Osteoblast (primary cell): ENCODE measurements at regions not wholly inside any gene's neighbourhood (a gene's known extent, or its start where the extent isn't known, plus 50 kb on each side); places are given as distances from the start of the nearest gene placed in this dataset.

Source experiments
- DNase-seq: peaks from one replicate; pipeline ENCODE4 v3.0.0; 2011; ENCODE audit warnings: low spot score, mixed read lengths; ENCODE audit not compliant: insufficient read length; ENCODE audit errors: missing footprints
- H2AFZ ChIP-seq: 2 replicates; pipeline ENCODE4 v1.6.0; 2011; ENCODE audit warnings: mild to moderate bottlenecking, low read length
- H3K27ac ChIP-seq: 2 replicates; pipeline ENCODE4 v1.5.1; 2011; ENCODE audit warnings: mild to moderate bottlenecking, low read depth, low read length, moderate library complexity
- H3K27me3 ChIP-seq: 2 replicates; pipeline ENCODE4 v1.6.0; 2012; ENCODE audit warnings: mild to moderate bottlenecking, control low read depth, inconsistent platforms, low read length, moderate library complexity; ENCODE audit not compliant: insufficient read depth
- H3K36me3 ChIP-seq: 2 replicates; pipeline ENCODE4 v1.5.1; 2011; ENCODE audit warnings: mild to moderate bottlenecking, low read length, control low read depth, moderate library complexity; ENCODE audit not compliant: insufficient read depth
- H3K4me1 ChIP-seq: 2 replicates; pipeline ENCODE4 v1.5.1; 2011; ENCODE audit warnings: mild to moderate bottlenecking, low read length, control low read depth, moderate library complexity; ENCODE audit not compliant: insufficient read depth
- H3K4me2 ChIP-seq: 2 replicates; pipeline ENCODE4 v1.6.0; 2011; ENCODE audit warnings: mild to moderate bottlenecking, low read length; ENCODE audit not compliant: insufficient read depth
- H3K4me3 ChIP-seq: fragments of 200-600 bp; sonication (generic); 3 replicates; pipeline ENCODE4 v1.5.1; 2012; ENCODE audit warnings: mild to moderate bottlenecking, low read length, inconsistent platforms; ENCODE audit not compliant: insufficient read depth
- H3K79me2 ChIP-seq: 2 replicates; pipeline ENCODE4 v1.6.0; 2012; ENCODE audit warnings: mild to moderate bottlenecking, low read length, control low read depth, inconsistent platforms; ENCODE audit not compliant: insufficient read depth
- H3K9me3 ChIP-seq: 2 replicates; pipeline ENCODE4 v1.5.1; 2011; ENCODE audit warnings: low read depth, low read length, control low read depth
- H4K20me1 ChIP-seq: 2 replicates; pipeline ENCODE4 v1.6.0; 2012; ENCODE audit warnings: mild to moderate bottlenecking, low read length, control low read depth; ENCODE audit not compliant: insufficient read depth
- CTCF ChIP-seq: IDR thresholded peaks from 2 replicates; pipeline ENCODE4 v1.5.1; 2011; ENCODE audit warnings: mild to moderate bottlenecking, low read depth, low read length, moderate library complexity; ENCODE audit errors: extremely low read depth

- Histone ChIP-seq H3K27me3 (no peaks in the 10 kb centered on the region), H4K20me1 (no peaks in the 10 kb centered on the region), H3K4me1 (no peaks in the 10 kb centered on the region), H3K9me3 (no peaks in the 10 kb centered on the region), H3K4me2 (no peak overlapping the region), H2AFZ (peak overlapping the region; percentile 34), H3K36me3 (no peaks in the 10 kb centered on the region), H3K79me2 (no peaks in the 10 kb centered on the region), H3K27ac (no peak overlapping the region), H3K4me3 (no peak overlapping the region)
- TF ChIP-seq CTCF, result no peak
- DNase-seq, result no peak
These were observed 161.2 kb upstream of the NUDT6 start for GRCh38 chr4:123083646-123084045.

GRCh38 chr4:123088501-123088900, 166.1 kb upstream of the NUDT6 start:
- H3K27ac ChIP-seq, result no peak overlapping the region
- peaks cover 5% of the 10 kb centered on the region for H3K36me3 ChIP-seq
- no peaks in the 10 kb centered on the region for H4K20me1 ChIP-seq
- no peaks in the 10 kb centered on the region for H3K79me2 ChIP-seq
- no peaks in the 10 kb centered on the region for H3K9me3 ChIP-seq
- DNase-seq, result no peak
- no peak overlapping the region for H3K4me2 ChIP-seq
- no peaks in the 10 kb centered on the region for H3K27me3 ChIP-seq
- H3K4me1 ChIP-seq, result no peaks in the 10 kb centered on the region
- TF ChIP-seq CTCF, result no peak
- no peak overlapping the region for H2AFZ ChIP-seq
- no peak overlapping the region for H3K4me3 ChIP-seq

GRCh38 chr4:123090886-123091285, 168.5 kb upstream of the NUDT6 start:
- no peak for DNase-seq
- TF ChIP-seq CTCF, result no peak

GRCh38 chr4:123092586-123092985, 170.2 kb upstream of the NUDT6 start:
- H3K4me2 ChIP-seq, result no peak overlapping the region
- H3K36me3 ChIP-seq, result peaks cover 5% of the 10 kb centered on the region
- no peak for DNase-seq
- H3K4me1 ChIP-seq, result no peaks in the 10 kb centered on the region
- no peak overlapping the region for H3K4me3 ChIP-seq
- TF ChIP-seq CTCF, result no peak
- no peaks in the 10 kb centered on the region for H3K27me3 ChIP-seq
- no peaks in the 10 kb centered on the region for H4K20me1 ChIP-seq
- no peak overlapping the region for H3K27ac ChIP-seq
- no peak overlapping the region for H2AFZ ChIP-seq
- no peaks in the 10 kb centered on the region for H3K79me2 ChIP-seq
- H3K9me3 ChIP-seq, result no peaks in the 10 kb centered on the region

More at GRCh38 chr4:123090886-123091285, 168.5 kb upstream of the NUDT6 start:
- Histone ChIP-seq H3K4me1 (no peaks in the 10 kb centered on the region), H3K9me3 (no peaks in the 10 kb centered on the region), H3K4me3 (no peak overlapping the region), H3K79me2 (no peaks in the 10 kb centered on the region), H4K20me1 (no peaks in the 10 kb centered on the region), H3K36me3 (peaks cover 5% of the 10 kb centered on the region), H3K4me2 (no peak overlapping the region), H3K27ac (no peak overlapping the region), H3K27me3 (no peaks in the 10 kb centered on the region), H2AFZ (no peak overlapping the region)
